ENCODE measurements at regions not wholly inside any gene's neighbourhood (a gene's known extent, or its start where the extent isn't known, plus 50 kb on each side); places are given as distances from the start of the nearest gene placed in this dataset.
A peak's percentile ranks its signal among the peaks of the same experiment; 100 is the strongest.

GRCh38 chr11:128323381-128323780 lies 264.0 kb downstream of the ETS1 start:
- TF ChIP-seq CTCF (IDR thresholded peaks at IDR 0.05; ENCODE audit: low read depth, low read length, missing control alignments) = peak; percentile 61
- no peak for DNase-seq (ENCODE audit: low read depth)
- no peak overlapping the region for H3K4me3 ChIP-seq (ENCODE audit: low read depth, low read length)

DNA sequence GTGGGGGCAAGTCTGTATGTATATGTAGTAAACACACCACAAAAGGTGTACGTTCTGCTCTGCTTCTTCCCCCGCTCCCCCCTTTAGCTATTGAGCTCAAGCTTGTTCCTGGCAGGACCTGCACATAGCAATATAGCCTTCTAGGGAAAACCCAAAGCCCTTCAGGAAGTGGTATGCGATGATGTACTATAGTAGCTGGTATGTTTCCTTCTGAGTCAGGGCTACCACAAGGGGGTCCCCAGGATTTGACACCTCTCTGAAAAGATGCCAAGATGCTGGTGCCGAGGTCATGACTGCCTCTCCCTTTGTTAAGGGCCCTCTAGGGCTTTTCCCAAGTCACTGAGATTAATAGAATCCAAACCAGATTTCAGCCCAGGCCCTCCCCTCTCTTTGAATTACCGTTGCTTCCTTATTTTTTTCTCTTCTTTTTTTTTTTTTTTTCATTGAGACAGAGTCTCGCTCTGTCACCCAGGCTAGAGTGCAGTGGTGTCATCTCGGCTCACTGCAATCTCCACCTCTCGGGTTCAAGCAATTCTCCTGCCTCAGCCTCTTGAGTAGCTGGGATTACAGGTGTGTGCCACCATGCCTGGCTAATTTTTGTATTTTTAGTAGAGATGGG lies 268.4 kb downstream of the ETS1 start:
- H3K4me3 ChIP-seq (ENCODE audit: low read depth, low read length) = no peak overlapping the region
- peak; percentile 11 for TF ChIP-seq CTCF (IDR thresholded peaks at IDR 0.05; ENCODE audit: low read depth, low read length, missing control alignments)
- peak; percentile 67 for DNase-seq (ENCODE audit: low read depth)

DNA sequence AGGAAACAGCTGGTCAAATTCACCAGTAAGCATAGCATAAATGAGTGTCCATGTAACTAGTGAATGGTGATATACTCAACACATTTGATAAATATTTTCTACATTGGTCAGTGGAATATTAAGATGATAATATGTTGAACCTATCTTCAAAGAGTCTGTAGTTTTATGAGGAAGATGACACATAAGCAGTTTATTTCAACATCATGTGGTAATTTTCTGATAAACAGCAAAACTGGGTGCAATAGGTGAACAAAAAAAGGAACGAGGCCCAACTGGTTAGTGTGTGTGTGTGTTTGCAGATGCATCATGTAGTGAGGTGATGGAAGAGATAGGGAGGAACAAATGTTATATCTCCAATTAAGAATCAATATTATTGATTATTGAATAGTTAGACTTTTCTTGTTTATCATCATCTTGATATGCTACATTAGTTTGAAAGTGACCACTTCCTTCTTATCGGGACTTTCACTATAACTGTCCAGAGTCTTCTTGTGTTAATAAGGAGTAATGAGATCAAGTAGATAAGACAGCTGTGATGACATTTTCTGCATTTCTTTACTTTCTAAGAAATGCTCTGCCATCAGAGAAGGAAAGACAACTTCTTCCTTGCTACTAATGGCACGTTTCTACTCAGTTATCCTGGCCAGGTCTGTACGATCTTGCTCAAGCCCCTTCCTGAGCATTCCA lies 270.7 kb downstream of the ETS1 start:
- DNase-seq (ENCODE audit: low read depth) = no peak
- H3K4me3 ChIP-seq (ENCODE audit: low read depth, low read length) = no peak overlapping the region
- TF ChIP-seq CTCF (IDR thresholded peaks at IDR 0.05; ENCODE audit: low read depth, low read length, missing control alignments) = no peak

DNA sequence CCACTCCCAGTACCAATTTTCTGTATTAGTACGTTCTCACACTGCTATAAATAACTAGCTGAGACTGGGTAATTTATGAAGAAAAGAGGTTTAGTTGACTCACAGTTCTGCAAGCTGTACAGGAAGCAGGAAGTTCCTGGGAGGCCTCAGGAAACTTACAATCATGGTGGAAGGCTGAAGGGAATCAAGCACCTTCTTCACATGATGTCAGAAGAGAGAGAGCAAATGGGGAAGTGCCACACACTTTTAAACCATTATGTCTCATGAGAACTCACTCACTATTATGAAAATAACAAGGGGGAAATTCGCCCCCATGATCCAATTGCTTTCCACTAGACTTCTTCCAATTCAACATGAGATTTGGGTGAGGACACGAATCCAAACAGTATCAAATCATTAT lies 271.4 kb downstream of the ETS1 start:
- no peak for DNase-seq (ENCODE audit: low read depth)
- TF ChIP-seq CTCF (IDR thresholded peaks at IDR 0.05; ENCODE audit: low read depth, low read length, missing control alignments) = no peak
- H3K4me3 ChIP-seq (ENCODE audit: low read depth, low read length) = no peak overlapping the region

DNA sequence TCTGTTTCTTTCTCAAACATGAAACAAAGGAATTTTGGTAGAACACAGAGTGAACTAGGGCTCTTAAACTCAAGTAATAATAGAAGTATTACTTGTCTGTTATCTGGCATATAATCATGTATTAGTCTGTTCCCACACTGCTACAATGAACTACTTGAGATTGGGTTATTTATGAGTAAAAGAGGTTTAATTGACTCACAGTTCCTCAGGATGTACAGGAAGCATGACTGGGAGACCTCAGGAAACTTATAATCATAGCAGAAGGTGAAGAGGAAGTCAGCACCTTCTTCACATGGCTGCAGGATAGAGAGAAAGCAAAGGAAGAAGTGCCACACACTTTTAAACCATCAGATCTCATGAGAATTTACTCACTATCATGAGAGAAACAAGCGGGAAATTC lies 273.4 kb downstream of the ETS1 start:
- DNase-seq (ENCODE audit: low read depth) = no peak
- TF ChIP-seq CTCF (IDR thresholded peaks at IDR 0.05; ENCODE audit: low read depth, low read length, missing control alignments) = no peak
- H3K4me3 ChIP-seq (ENCODE audit: low read depth, low read length) = no peak overlapping the region

GRCh38 chr11:128311742-128312719 lies 275.3 kb downstream of the ETS1 start:
- no peak for DNase-seq (ENCODE audit: low read depth)
- TF ChIP-seq CTCF (IDR thresholded peaks at IDR 0.05; ENCODE audit: low read depth, low read length, missing control alignments) = no peak
- H3K4me3 ChIP-seq (ENCODE audit: low read depth, low read length) = no peak overlapping the region

All from GM12864 (cell line).